Pancreas (tissue), 10 donors: ENCODE measurements at regions not wholly inside any gene's neighbourhood (a gene's known extent, or its start where the extent isn't known, plus 50 kb on each side); places are given as distances from the start of the nearest gene placed in this dataset.

Experiments used
- ATAC-seq, 4 donors: fragments of 200-7000 bp; cut with Tn5 transposase; one replicate each; pipeline versions ENCODE4 v1.8.0 to v1.9.1; 2020; ENCODE audit warnings: mild to moderate bottlenecking in 4 of 4, moderate library complexity in 4 of 4
- DNase-seq, 6 donors: peaks; one replicate each; pipeline ENCODE4 v3.0.0-alpha.2; 2020
- FAIRE-seq: peaks from 2 replicates; lab custom pipeline; 2012; peaks lifted over from hg19 to GRCh38; lab: Jason Lieb, UNC
- H3K27ac ChIP-seq, 4 donors: fragments of 200-600 bp; sonication (generic); 1 replicate in 3 of 4; 2 replicates in 1 of 4; pipeline versions ENCODE4 v1.5.0 to v1.8.0; 2020
- H3K27me3 ChIP-seq, 4 donors: fragments of 200-600 bp; one replicate each; pipeline ENCODE4 v1.8.0; 2021
- H3K36me3 ChIP-seq, 3 donors: fragments of 200-600 bp; sonication (generic) in 1 of 3; one replicate each; pipeline versions ENCODE4 v1.5.0 to v1.8.0; 2020 to 2021
- H3K4me1 ChIP-seq, 3 donors: fragments of 200-600 bp; one replicate each; pipeline ENCODE4 v1.8.0; 2021
- H3K4me3 ChIP-seq, 4 donors: fragments of 200-600 bp; sonication (generic) in 2 of 4; one replicate each; pipeline versions ENCODE4 v1.5.0 to v1.8.0; 2020 to 2021
- H3K9me3 ChIP-seq, 4 donors: fragments of 200-600 bp; one replicate each; pipeline ENCODE4 v1.8.0; 2021
- CTCF ChIP-seq, 4 donors: fragments of 200-600 bp; sonication (generic) in 3 of 4; IDR thresholded peaks; one replicate each; pipeline versions ENCODE4 v1.5.0 to v1.8.0; 2021; ENCODE audit warnings: antibody characterized with exemption in 4 of 4
- WGBS, 2 donors: extraction: QIAGEN DNeasy Blood & Tissue Kit; methylation state at CpG; one replicate each; pipeline ENCODE4 v1.1.7; 2013; 5-methylcytosine and 5-hydroxymethylcytosine counted together
- intact Hi-C, 3 donors: fragments of 100-400 bp; cut with DNase I; formaldehyde crosslinking; loops; one replicate each; pipeline versions ENCODE4 v1.11.1 to v1.14.2; 2022
- donor health status: healthy with polysubstance abuse.
- donor health status: DM: no; HTN: no; CAD: no; lungs with moderate emphysema.
- donor health status: DM: no; HTN: no; CAD: no.
- donor health status: control.
- donor health status: control.
- donor health status: Bipolar disorder and iron deficiency.
- donor health status: DM: yes; HTN: yes; CAD: no.
- donor health status: DM: no; HTN: no; CAD: no.
- donor health status: DM: no; HTN: no; CAD: no.
- donor health status: DM: yes; HTN: yes; CAD: no.

GRCh38 chr20:51137461-51137860 lies 114.6 kb upstream of the KCNG1 start:
- Histone ChIP-seq H3K36me3 (no peaks in the 10 kb centered on the region), H3K27ac (no peak overlapping the region), H3K4me3 (no peak overlapping the region), H3K27me3 (no peaks in the 10 kb centered on the region), H3K9me3 (no peaks in the 10 kb centered on the region), H3K4me1 (no peaks in the 10 kb centered on the region)
- no peak for TF ChIP-seq CTCF (IDR thresholded peaks at IDR 0.05)
- ATAC-seq, result no peak
- FAIRE-seq, result no peak
- WGBS, 2 donors, result 73 to 74% methylated on average over 3 of the region's 3 CpGs
- intact Hi-C loops, result no loop called here
- DNase-seq, result no peak

GRCh38 chr20:51135926-51136715 lies 113.2 kb upstream of the KCNG1 start:
- Histone ChIP-seq H3K9me3 (no peaks in the 10 kb centered on the region), H3K36me3 (no peaks in the 10 kb centered on the region), H3K4me3 (no peak overlapping the region), H3K27ac (no peak overlapping the region), H3K4me1 (no peaks in the 10 kb centered on the region), H3K27me3 (no peaks in the 10 kb centered on the region)
- no peak for TF ChIP-seq CTCF (IDR thresholded peaks at IDR 0.05)
- WGBS, 2 donors, result 63 to 71% methylated on average over 7 of the region's 7 CpGs
- no peak for ATAC-seq
- intact Hi-C loops, result no loop called here
- no peak for DNase-seq
- FAIRE-seq, result peak; percentile 75

GRCh38 chr20:51134405-51134804 lies 111.5 kb upstream of the KCNG1 start:
- intact Hi-C loops, result no loop called here

GRCh38 chr20:51132279-51132678 lies 109.4 kb upstream of the KCNG1 start:
- no peak for TF ChIP-seq CTCF (IDR thresholded peaks at IDR 0.05)
- intact Hi-C loops, result no loop called here
- no peak overlapping the region for H3K27ac ChIP-seq
- H3K4me1 ChIP-seq, result no peaks in the 10 kb centered on the region
- H3K9me3 ChIP-seq, result no peaks in the 10 kb centered on the region
- WGBS, 2 donors, result 26 to 42% methylated on average over 7 of the region's 7 CpGs
- FAIRE-seq (no peak), DNase-seq (no peak), ATAC-seq (no peak)
- H3K36me3 ChIP-seq, result no peaks in the 10 kb centered on the region
- no peaks in the 10 kb centered on the region for H3K27me3 ChIP-seq
- H3K4me3 ChIP-seq, result no peak overlapping the region

More at GRCh38 chr20:51134405-51134804, 111.5 kb upstream of the KCNG1 start:
- Histone ChIP-seq H3K9me3 (no peaks in the 10 kb centered on the region), H3K27ac (no peak overlapping the region), H3K27me3 (no peaks in the 10 kb centered on the region), H3K4me3 (no peak overlapping the region), H3K4me1 (no peaks in the 10 kb centered on the region), H3K36me3 (no peaks in the 10 kb centered on the region)
- TF ChIP-seq CTCF (IDR thresholded peaks at IDR 0.05), result no peak
- ATAC-seq, result no peak
- 60 to 64% methylated on average over 6 of the region's 6 CpGs for WGBS, 2 donors
- FAIRE-seq, result no peak
- no peak for DNase-seq

GRCh38 chr20:51131811-51132210 lies 108.9 kb upstream of the KCNG1 start:
- no peaks in the 10 kb centered on the region for H3K9me3 ChIP-seq
- no peaks in the 10 kb centered on the region for H3K36me3 ChIP-seq
- H3K4me1 ChIP-seq, result no peaks in the 10 kb centered on the region
- intact Hi-C loops, result no loop called here
- H3K27ac ChIP-seq, result no peak overlapping the region
- 88 to 93% methylated on average over 1 of the region's 1 CpG for WGBS, 2 donors
- no peak for DNase-seq
- TF ChIP-seq CTCF (IDR thresholded peaks at IDR 0.05), result no peak
- H3K4me3 ChIP-seq, result no peak overlapping the region
- FAIRE-seq, result no peak
- no peak for ATAC-seq
- H3K27me3 ChIP-seq, result no peaks in the 10 kb centered on the region
